HG02798 (cell line): ENCODE measurements at regions not wholly inside any gene's neighbourhood (a gene's known extent, or its start where the extent isn't known, plus 50 kb on each side); places are given as distances from the start of the nearest gene placed in this dataset.
A peak's percentile ranks its signal among the peaks of the same experiment; 100 is the strongest.

Source experiments
- ATAC-seq: cut with Tn5 transposase; IDR thresholded peaks from one replicate; pipeline ENCODE4 v1.9.1; 2021; ENCODE audit warnings: mild to moderate bottlenecking; ENCODE audit not compliant: unreplicated experiment, poor library complexity

DNA sequence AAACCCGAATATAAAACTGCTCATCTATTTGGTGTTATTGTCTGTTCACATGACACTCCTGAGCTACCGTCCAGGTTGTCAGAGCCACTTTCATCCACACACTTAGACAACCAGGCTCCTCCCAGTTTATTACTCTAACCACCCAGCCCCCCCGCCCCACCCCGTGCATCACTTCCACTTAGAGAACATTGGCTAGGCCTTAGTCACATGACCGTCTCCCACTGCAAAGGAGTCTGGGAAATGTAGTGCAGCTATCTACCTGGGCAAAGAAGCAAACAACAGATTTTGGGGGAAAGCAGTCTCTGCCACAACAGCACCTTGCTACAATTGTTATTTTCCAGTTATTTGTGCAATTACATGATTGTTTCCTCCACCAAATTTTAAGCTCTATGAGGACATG, 57.6 kb upstream of the RBPJ start:
- ATAC-seq: peak; percentile 66

DNA sequence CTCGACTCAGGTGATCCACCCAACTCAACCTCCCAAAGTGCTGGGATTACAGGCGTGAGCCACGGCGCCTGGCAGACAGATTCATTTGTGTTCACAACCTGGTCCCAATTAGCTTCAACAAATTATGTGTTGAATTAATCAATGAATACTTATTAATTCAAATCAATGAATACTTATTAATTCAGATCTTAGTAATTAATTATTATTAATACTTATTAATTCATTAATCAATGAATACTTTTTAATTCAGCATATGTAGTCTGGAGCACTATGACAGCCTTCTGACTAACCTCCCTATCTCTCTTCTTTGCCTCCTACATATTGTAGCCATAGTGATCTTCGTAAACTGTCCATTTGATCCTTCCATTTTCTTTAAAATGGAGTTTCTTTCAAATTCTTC, 56.7 kb upstream of the RBPJ start:
- no peak for ATAC-seq

DNA sequence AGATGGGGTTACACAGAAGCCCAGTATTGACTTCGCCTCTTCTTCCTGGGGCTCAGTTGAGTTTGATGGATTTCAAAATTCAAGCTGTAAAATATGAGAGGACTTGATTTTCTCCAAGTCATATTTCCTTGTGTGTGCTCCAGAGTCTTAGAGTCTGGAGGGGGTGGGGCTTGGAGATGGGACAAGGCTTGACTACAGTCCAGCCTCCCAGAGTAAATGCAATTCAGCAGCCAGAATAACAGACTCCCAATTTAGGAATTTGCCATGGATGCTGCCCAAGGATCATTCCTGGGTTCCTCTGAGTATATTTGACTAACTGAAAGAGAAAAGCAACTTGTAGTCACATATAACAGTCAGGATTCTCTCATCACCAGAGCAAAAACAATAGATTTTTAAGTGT, 53.7 kb upstream of the RBPJ start:
- no peak for ATAC-seq

DNA sequence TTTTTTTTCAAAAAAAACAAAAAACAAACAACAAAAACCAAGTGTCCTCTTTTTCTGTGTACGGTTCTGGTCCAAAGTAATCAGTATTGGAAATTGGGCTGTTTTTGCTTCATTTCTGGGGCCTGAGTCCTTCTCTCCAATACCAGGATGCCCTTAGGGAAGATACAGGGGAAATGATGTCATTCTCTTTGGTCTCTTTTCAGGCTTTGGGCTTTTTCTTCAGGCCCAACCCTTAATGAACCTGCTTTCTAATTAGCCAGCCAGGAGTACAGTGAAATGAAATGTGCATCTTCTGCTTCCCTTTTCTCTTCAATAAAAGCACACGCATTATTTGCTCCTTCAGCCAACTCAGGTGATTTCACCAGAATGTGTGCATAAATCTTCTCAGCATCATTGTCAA, 52.6 kb upstream of the RBPJ start:
- no peak for ATAC-seq

DNA sequence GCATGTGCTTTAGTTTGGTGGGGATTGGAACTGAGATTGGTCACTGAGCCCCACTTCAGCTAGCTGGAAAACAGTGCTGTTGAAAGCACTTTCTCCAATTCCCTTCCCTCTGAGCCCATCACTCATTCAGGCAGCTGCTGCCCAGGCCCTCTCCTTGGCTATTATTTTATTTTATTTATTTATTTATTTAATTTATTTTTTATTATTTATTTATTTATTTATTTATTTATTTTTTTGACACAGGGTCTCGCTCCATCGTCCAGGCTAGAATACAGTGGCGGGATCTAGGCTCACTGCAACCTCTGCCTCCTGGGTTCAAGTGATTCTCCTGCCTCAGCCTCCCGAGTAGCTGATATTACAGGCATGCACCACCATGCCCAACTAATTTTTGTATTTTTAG, 51.8 kb upstream of the RBPJ start:
- ATAC-seq: no peak
